Endothelial cell (in vitro differentiated cells): ENCODE measurements at regions not wholly inside any gene's neighbourhood (a gene's known extent, or its start where the extent isn't known, plus 50 kb on each side); places are given as distances from the start of the nearest gene placed in this dataset.

Experiments used
- DNase-seq: peaks from one replicate; pipeline ENCODE4 v3.0.0; 2021; ENCODE audit warnings: low spot score
- H3K27ac Mint-ChIP-seq: one replicate; pipeline ENCODE4 v1.8.0; 2021; ENCODE audit warnings: mixed read lengths, inconsistent platforms; ENCODE audit not compliant: unreplicated experiment
- H3K27me3 Mint-ChIP-seq: one replicate; pipeline ENCODE4 v1.8.0; 2021; ENCODE audit warnings: mild to moderate bottlenecking, moderate library complexity, mixed read lengths, inconsistent platforms; ENCODE audit not compliant: unreplicated experiment
- H3K36me3 Mint-ChIP-seq: one replicate; pipeline ENCODE4 v1.8.0; 2021; ENCODE audit warnings: mild to moderate bottlenecking, low read depth, mixed read lengths, inconsistent platforms; ENCODE audit not compliant: unreplicated experiment
- H3K4me1 Mint-ChIP-seq: one replicate; pipeline ENCODE4 v1.8.0; 2021; ENCODE audit warnings: mild to moderate bottlenecking, mixed read lengths, inconsistent platforms; ENCODE audit not compliant: unreplicated experiment
- H3K4me3 Mint-ChIP-seq: one replicate; pipeline ENCODE4 v1.8.0; 2021; ENCODE audit warnings: mild to moderate bottlenecking, mixed read lengths, inconsistent platforms; ENCODE audit not compliant: unreplicated experiment
- H3K9me3 Mint-ChIP-seq: one replicate; pipeline ENCODE4 v1.8.0; 2021; ENCODE audit warnings: mixed read lengths, inconsistent platforms; ENCODE audit not compliant: unreplicated experiment
- TF ChIP-seq, protein P1 (sequence below): fragments of 200-600 bp; sonication (generic); IDR thresholded peaks from one replicate; pipeline ENCODE4 v1.5.0; 2021; ENCODE audit warnings: antibody characterized with exemption; ENCODE audit not compliant: unreplicated experiment

- TF ChIP-seq, protein P1, sequence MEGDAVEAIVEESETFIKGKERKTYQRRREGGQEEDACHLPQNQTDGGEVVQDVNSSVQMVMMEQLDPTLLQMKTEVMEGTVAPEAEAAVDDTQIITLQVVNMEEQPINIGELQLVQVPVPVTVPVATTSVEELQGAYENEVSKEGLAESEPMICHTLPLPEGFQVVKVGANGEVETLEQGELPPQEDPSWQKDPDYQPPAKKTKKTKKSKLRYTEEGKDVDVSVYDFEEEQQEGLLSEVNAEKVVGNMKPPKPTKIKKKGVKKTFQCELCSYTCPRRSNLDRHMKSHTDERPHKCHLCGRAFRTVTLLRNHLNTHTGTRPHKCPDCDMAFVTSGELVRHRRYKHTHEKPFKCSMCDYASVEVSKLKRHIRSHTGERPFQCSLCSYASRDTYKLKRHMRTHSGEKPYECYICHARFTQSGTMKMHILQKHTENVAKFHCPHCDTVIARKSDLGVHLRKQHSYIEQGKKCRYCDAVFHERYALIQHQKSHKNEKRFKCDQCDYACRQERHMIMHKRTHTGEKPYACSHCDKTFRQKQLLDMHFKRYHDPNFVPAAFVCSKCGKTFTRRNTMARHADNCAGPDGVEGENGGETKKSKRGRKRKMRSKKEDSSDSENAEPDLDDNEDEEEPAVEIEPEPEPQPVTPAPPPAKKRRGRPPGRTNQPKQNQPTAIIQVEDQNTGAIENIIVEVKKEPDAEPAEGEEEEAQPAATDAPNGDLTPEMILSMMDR, result no peak
- no peak overlapping the region for H3K4me3 Mint-ChIP-seq
- no peak overlapping the region for H3K27ac Mint-ChIP-seq
- H3K9me3 Mint-ChIP-seq, result no peaks in the 10 kb centered on the region
- no peak for DNase-seq
- H3K27me3 Mint-ChIP-seq, result no peaks in the 10 kb centered on the region
- H3K4me1 Mint-ChIP-seq, result no peaks in the 10 kb centered on the region
- H3K36me3 Mint-ChIP-seq, result no peaks in the 10 kb centered on the region
Measured at GRCh38 chr6:72457738-72458137, 164.1 kb upstream of the KCNQ5 start.

GRCh38 chr6:72458521-72458920 lies 163.3 kb upstream of the KCNQ5 start:
- H3K9me3 Mint-ChIP-seq, result no peaks in the 10 kb centered on the region
- no peak overlapping the region for H3K4me3 Mint-ChIP-seq
- H3K27me3 Mint-ChIP-seq, result no peaks in the 10 kb centered on the region
- TF ChIP-seq, protein P1, result no peak
- H3K4me1 Mint-ChIP-seq, result no peaks in the 10 kb centered on the region
- no peak overlapping the region for H3K27ac Mint-ChIP-seq
- DNase-seq, result no peak
- H3K36me3 Mint-ChIP-seq, result no peaks in the 10 kb centered on the region

DNA sequence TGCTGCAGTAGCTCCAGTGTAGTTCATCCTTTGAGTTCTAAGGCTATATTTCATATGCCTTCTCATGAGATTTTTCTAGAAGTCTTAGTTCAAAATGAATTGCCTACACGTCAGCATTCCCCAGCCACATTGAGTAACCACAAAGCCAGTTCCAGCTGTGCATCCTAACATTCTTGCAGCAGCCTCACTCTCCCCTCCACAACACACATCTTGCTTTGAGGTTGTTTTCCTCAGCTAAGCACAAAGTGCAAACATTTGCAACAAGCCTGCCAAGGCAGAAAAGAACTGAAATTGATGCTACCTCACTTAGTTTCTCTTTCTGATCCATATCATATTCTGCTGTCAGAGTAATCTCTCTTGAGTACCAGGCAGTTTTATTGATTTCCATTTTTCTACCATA lies 160.7 kb upstream of the KCNQ5 start:
- Mint-ChIP-seq H3K9me3 (no peaks in the 10 kb centered on the region), H3K36me3 (no peaks in the 10 kb centered on the region), H3K27ac (no peak overlapping the region), H3K4me3 (no peak overlapping the region), H3K4me1 (no peaks in the 10 kb centered on the region), H3K27me3 (no peaks in the 10 kb centered on the region)
- no peak for DNase-seq
- TF ChIP-seq, protein P1, result no peak

DNA sequence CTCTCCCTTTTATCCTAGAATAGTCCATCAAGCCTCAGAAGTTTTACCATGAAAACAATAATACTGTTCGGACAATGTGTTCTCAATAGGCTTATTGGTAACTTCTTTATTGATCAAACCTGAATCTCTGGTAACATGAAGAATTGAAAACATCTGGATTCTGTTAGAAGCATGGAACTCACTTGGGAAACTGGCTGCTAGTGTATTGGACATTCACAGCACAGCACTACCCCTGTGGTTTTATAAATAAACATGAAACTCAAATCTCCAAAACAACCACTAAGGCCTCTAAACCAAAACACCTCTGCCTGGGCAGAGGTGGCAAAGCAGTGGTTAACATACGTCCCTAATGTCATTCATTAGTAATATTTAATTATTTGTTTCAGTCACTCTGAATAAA lies 157.6 kb upstream of the KCNQ5 start:
- H3K4me1 Mint-ChIP-seq, result no peaks in the 10 kb centered on the region
- TF ChIP-seq, protein P1, result no peak
- H3K27ac Mint-ChIP-seq, result no peak overlapping the region
- H3K27me3 Mint-ChIP-seq, result no peaks in the 10 kb centered on the region
- no peaks in the 10 kb centered on the region for H3K36me3 Mint-ChIP-seq
- H3K4me3 Mint-ChIP-seq, result no peak overlapping the region
- H3K9me3 Mint-ChIP-seq, result no peaks in the 10 kb centered on the region
- DNase-seq, result no peak

DNA sequence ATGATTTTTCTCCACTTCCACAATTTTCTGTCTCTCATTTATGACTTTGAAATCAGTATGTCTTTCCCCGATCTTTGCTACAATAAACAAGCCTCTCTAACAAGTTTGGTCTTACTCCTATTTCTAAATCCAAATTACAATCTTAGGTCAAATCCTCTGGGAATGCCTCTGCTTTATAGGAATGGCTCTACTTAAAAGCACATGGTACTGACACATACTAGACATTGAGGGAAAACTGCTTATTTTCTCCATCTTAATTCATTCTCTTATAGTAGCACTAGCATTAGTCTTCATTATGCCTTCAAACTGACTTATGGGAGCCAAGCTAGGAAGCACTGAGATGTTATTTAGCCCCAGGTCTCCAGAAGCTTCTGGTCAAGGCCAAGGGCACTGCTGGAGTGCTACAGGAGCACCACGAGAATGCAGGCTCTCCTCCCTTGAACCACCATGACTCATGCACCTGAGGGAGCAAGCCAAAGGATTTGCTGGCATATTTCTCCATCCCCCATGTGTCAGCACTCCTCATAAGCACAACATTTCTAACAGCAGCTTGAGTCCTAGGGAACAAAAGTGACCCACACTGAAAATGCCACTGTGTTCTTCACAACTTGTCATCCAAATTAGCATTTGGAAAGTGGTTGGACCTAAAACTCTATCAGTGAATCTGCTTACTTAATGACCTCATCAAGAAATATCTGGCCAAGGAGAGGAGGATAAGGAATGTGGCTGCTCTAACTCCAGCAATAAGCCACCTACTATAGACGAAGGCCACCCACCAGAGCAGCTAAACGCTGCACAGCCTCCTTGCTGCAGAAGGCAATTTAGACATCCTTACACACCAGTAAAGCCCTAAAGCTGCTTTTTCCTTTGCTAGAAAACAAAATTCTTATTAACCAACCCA lies 156.8 kb upstream of the KCNQ5 start:
- Mint-ChIP-seq H3K27me3 (no peaks in the 10 kb centered on the region), H3K4me1 (no peaks in the 10 kb centered on the region), H3K36me3 (no peaks in the 10 kb centered on the region), H3K27ac (no peak overlapping the region), H3K4me3 (no peak overlapping the region), H3K9me3 (no peaks in the 10 kb centered on the region)
- TF ChIP-seq, protein P1, result no peak
- no peak for DNase-seq
